ENCODE measurements at regions not wholly inside any gene's neighbourhood (a gene's known extent, or its start where the extent isn't known, plus 50 kb on each side); places are given as distances from the start of the nearest gene placed in this dataset.

- no peak for TF ChIP-seq FOXJ3 (CRISPR knock-in tag; IDR thresholded peaks at IDR 0.05; ENCODE audit: borderline replicate concordance)
- no peak for TF ChIP-seq ZNF263 (CRISPR knock-in tag; IDR thresholded peaks at IDR 0.05; ENCODE audit: low read depth)
- no peak for TF ChIP-seq CTCF (IDR thresholded peaks at IDR 0.05)
- TF ChIP-seq ZNF121 (CRISPR knock-in tag; IDR thresholded peaks at IDR 0.05), result no peak
- TF ChIP-seq, protein P1, sequence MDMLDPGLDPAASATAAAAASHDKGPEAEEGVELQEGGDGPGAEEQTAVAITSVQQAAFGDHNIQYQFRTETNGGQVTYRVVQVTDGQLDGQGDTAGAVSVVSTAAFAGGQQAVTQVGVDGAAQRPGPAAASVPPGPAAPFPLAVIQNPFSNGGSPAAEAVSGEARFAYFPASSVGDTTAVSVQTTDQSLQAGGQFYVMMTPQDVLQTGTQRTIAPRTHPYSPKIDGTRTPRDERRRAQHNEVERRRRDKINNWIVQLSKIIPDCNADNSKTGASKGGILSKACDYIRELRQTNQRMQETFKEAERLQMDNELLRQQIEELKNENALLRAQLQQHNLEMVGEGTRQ (CRISPR knock-in tag; IDR thresholded peaks at IDR 0.05), result no peak
- TF ChIP-seq ZNF416 (CRISPR knock-in tag; IDR thresholded peaks at IDR 0.05), result no peak
- no peak for TF ChIP-seq MAX (CRISPR knock-in tag; IDR thresholded peaks at IDR 0.05)
- TF ChIP-seq SP1 (CRISPR knock-in tag; conservative IDR thresholded peaks at IDR 0.05), result no peak
- TF ChIP-seq, protein P2, sequence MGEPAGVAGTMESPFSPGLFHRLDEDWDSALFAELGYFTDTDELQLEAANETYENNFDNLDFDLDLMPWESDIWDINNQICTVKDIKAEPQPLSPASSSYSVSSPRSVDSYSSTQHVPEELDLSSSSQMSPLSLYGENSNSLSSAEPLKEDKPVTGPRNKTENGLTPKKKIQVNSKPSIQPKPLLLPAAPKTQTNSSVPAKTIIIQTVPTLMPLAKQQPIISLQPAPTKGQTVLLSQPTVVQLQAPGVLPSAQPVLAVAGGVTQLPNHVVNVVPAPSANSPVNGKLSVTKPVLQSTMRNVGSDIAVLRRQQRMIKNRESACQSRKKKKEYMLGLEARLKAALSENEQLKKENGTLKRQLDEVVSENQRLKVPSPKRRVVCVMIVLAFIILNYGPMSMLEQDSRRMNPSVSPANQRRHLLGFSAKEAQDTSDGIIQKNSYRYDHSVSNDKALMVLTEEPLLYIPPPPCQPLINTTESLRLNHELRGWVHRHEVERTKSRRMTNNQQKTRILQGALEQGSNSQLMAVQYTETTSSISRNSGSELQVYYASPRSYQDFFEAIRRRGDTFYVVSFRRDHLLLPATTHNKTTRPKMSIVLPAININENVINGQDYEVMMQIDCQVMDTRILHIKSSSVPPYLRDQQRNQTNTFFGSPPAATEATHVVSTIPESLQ (CRISPR knock-in tag; IDR thresholded peaks at IDR 0.05), result no peak
- no peak for TF ChIP-seq TEAD1 (CRISPR knock-in tag; IDR thresholded peaks at IDR 0.05)
- no peak for TF ChIP-seq ZNF317 (CRISPR knock-in tag; IDR thresholded peaks at IDR 0.05; ENCODE audit: borderline replicate concordance, low read depth)
- no peak for TF ChIP-seq CREM (CRISPR knock-in tag; IDR thresholded peaks at IDR 0.05)
- no peak for TF ChIP-seq ZNF138 (CRISPR knock-in tag; conservative IDR thresholded peaks at IDR 0.05)
- TF ChIP-seq GTF2I (CRISPR knock-in tag; conservative IDR thresholded peaks at IDR 0.05), result no peak
Measured at GRCh38 chr1:87426463-87427249, 98.0 kb downstream of the LMO4 start.
